ENCODE measurements at regions not wholly inside any gene's neighbourhood (a gene's known extent, or its start where the extent isn't known, plus 50 kb on each side); places are given as distances from the start of the nearest gene placed in this dataset.

- no peak for DNase-seq (ENCODE audit: low read depth in 4 of 4, low spot score in 3 of 4)
Observed at GRCh38 chr9:120221844-120222243, 358.1 kb downstream of the CDK5RAP2 start.

- peak in 3 of 4 donors; percentile 14 to 63 (median 20) for DNase-seq (ENCODE audit: low read depth in 4 of 4, low spot score in 3 of 4)
Observed at GRCh38 chr9:120214332-120214731, 365.6 kb downstream of the CDK5RAP2 start.

GRCh38 chr9:120212853-120213200 lies 367.1 kb downstream of the CDK5RAP2 start:
- DNase-seq (ENCODE audit: low read depth in 4 of 4, low spot score in 3 of 4) = no peak

GRCh38 chr9:120212153-120212852 lies 367.7 kb downstream of the CDK5RAP2 start:
- DNase-seq (ENCODE audit: low read depth in 4 of 4, low spot score in 3 of 4) = no peak

- peak in 2 of 4 donors; percentile 14 to 54 for DNase-seq (ENCODE audit: low read depth in 4 of 4, low spot score in 3 of 4)
Observed at GRCh38 chr9:120210274-120210673, 369.7 kb downstream of the CDK5RAP2 start.

GRCh38 chr9:120202856-120203654 lies 376.9 kb downstream of the CDK5RAP2 start:
- DNase-seq (ENCODE audit: low read depth in 4 of 4, low spot score in 3 of 4) = no peak

DNA sequence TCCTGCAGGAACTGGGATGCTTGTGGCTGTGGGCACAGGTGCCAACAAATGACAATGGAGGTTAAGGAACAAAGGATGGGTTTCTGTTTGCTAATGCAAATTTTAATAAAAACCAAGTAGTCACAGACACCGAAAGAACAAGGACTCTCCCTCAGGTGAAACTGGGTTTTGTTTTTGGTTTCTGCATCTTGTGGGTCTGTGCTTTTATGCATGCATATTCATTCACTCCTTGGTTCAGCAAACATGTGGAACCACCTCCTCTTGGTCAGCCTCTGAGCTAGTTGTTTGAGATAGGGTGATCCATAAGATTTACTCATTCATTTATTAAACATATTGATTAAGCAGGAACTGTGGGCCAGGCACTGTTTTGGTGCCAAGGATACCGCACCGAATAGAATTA lies 381.9 kb downstream of the CDK5RAP2 start:
- DNase-seq (ENCODE audit: low read depth in 4 of 4, low spot score in 3 of 4) = no peak

DNA sequence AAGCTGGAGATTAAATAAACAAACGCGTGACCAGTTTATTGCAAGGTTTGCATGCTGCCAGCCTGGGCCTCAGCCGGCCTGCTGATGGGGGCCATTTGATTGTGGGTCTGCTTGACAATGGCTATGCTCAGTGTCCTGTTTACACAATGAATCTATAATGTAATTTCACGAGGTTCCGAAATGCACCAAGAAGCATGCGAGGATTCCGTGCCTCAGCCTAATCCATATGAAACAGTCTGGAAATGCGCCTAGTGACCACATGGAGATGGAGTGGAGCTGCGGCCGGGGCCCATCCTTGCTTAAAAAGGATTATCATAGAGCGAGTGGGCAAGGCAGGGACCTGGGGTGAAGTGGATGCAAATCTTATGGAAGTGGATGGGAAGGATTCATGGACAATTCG lies 382.4 kb downstream of the CDK5RAP2 start:
- no peak for DNase-seq (ENCODE audit: low read depth in 4 of 4, low spot score in 3 of 4)

- no peak for DNase-seq (ENCODE audit: low read depth in 4 of 4, low spot score in 3 of 4)
Observed at GRCh38 chr9:120191141-120191540, 388.8 kb downstream of the CDK5RAP2 start.

GRCh38 chr9:120187758-120188157 lies 392.2 kb downstream of the CDK5RAP2 start:
- no peak for DNase-seq (ENCODE audit: low read depth in 4 of 4, low spot score in 3 of 4)

DNA sequence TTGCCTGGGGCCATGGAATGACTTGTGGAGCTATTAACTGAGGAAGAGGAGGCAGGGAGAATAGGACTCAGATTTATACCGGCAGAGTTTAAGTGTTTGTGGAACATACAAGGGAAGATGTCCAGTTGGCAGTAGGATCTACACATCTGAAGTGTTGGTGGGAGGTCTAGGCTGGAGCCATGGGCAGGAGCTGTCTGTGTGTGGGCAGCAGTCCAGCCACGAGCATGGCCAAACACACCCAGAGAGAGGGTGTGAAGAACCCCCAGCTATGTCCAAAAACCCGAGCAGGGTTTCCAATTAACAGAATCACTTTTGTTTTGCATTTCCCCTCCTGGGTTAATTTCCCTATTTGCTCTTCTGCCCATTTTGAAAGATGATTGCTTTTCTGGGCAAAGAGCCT lies 393.7 kb downstream of the CDK5RAP2 start:
- no peak for DNase-seq (ENCODE audit: low read depth in 4 of 4, low spot score in 3 of 4)

GRCh38 chr9:120184266-120184665 lies 395.7 kb downstream of the CDK5RAP2 start:
- no peak for DNase-seq (ENCODE audit: low read depth in 4 of 4, low spot score in 3 of 4)

- DNase-seq (ENCODE audit: low read depth in 4 of 4, low spot score in 3 of 4) = no peak
Observed at GRCh38 chr9:120183615-120184014, 396.4 kb downstream of the CDK5RAP2 start.

- DNase-seq (ENCODE audit: low read depth in 4 of 4, low spot score in 3 of 4) = no peak
Observed at GRCh38 chr9:120182011-120182410, 398.0 kb downstream of the CDK5RAP2 start.

DNA sequence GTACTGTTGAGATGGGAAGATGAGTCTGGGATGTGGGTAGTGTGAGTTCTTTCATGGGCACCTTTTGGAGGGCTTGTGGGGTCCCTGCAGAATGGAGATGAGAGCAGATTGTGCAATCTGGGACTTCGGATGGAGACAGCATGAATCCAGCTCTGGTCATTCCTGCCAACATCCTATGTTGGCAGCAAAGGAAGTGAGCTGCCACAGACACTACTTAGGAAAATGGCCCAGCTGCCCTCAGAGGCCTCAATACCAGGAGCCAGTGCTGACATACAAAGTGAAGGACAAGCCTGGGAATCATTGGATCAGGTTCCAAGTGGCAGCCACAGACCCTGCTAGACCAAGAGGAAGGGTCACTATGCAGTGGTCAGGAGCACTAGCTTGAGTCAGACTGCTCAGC lies 402.8 kb downstream of the CDK5RAP2 start:
- DNase-seq (ENCODE audit: low read depth in 4 of 4, low spot score in 3 of 4) = no peak

DNA sequence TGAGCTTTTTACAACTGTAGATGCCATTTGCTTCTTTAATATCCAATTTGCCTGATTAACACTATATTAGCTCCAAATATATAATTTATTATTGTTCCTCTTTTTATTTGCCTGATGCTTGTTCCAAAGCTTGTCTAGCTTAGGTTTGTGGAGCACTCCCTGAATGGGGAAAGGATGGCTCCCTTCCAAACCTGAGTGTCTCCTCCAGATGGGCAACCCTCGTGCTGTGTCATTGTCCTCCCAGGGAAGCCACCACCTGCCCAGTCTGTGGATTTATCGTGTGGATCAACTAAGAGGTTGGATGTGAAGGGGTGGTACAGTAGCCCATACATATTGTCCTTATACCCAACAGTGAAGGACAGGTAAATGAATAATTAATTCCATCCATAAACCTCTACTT lies 404.9 kb downstream of the CDK5RAP2 start:
- DNase-seq (ENCODE audit: low read depth in 4 of 4, low spot score in 3 of 4) = no peak

- DNase-seq (ENCODE audit: low read depth in 4 of 4, low spot score in 3 of 4) = peak in 1 of 4 donors; percentile 9
Observed at GRCh38 chr9:120161776-120162175, 418.2 kb downstream of the CDK5RAP2 start.

- DNase-seq (ENCODE audit: low read depth in 4 of 4, low spot score in 3 of 4) = no peak
Observed at GRCh38 chr9:120158221-120158620, 421.7 kb downstream of the CDK5RAP2 start.

DNA sequence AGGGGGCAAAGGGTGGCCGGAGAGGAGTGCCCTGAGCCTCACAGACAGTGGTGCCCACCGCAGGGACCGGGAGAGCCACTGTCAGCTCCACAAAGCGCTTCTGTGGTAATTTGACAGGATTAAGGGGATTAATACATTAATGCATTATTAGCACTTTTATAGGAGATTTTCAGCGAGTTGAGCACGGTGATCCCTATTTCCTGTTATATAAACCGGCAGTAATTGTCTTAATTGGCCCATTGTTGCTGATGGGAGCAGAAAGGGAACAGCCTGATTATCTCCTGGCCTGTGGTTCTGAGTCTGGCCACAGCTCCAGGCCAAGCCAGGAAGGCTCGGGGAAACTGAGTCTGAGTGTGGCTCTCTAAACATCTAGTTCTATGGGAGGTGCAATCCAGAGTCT lies 423.6 kb downstream of the CDK5RAP2 start:
- no peak for DNase-seq (ENCODE audit: low read depth in 4 of 4, low spot score in 3 of 4)

- no peak for DNase-seq (ENCODE audit: low read depth in 4 of 4, low spot score in 3 of 4)
Observed at GRCh38 chr9:120153258-120153657, 426.7 kb downstream of the CDK5RAP2 start.

- DNase-seq (ENCODE audit: low read depth in 4 of 4, low spot score in 3 of 4) = no peak
Observed at GRCh38 chr9:120152295-120152694, 427.7 kb downstream of the CDK5RAP2 start.

GRCh38 chr9:120151806-120152205 lies 428.2 kb downstream of the CDK5RAP2 start:
- no peak for DNase-seq (ENCODE audit: low read depth in 4 of 4, low spot score in 3 of 4)
